Activated CD8-positive, alpha-beta T cell treated with anti-CD3 and anti-CD28 coated beads for 36 hours (primary cell): ENCODE measurements at regions not wholly inside any gene's neighbourhood (a gene's known extent, or its start where the extent isn't known, plus 50 kb on each side); places are given as distances from the start of the nearest gene placed in this dataset.

Experiments
- ATAC-seq: fragments of 200-7000 bp; cut with Tn5 transposase; one replicate; pipeline ENCODE4 v1.10.0; 2021; ENCODE audit warnings: mild to moderate bottlenecking, moderate library complexity
- CTCF ChIA-PET: fragments of 350-600 bp; sonication (Branson Sonifier 250); formaldehyde crosslinking; loops from one replicate; lab custom pipeline; 2021; ENCODE audit warnings: antibody characterized with exemption; lab: Charles Lee
- POLR2A ChIA-PET: fragments of 350-600 bp; sonication (Branson Sonifier 250); formaldehyde crosslinking; loops from one replicate; lab custom pipeline; 2021; ENCODE audit warnings: antibody characterized with exemption; lab: Charles Lee
- DNase-seq: peaks from one replicate; pipeline ENCODE4 v3.0.0-alpha.2; 2020
- H3K27ac Mint-ChIP-seq: one replicate; pipeline ENCODE4 v1.8.0; 2021; ENCODE audit warnings: mild to moderate bottlenecking, mixed read lengths
- H3K27me3 Mint-ChIP-seq: one replicate; pipeline ENCODE4 v1.8.0; 2021; ENCODE audit warnings: mixed read lengths
- H3K36me3 Mint-ChIP-seq: one replicate; pipeline ENCODE4 v1.8.0; 2021; ENCODE audit warnings: low read depth, mixed read lengths
- H3K4me1 Mint-ChIP-seq: one replicate; pipeline ENCODE4 v1.8.0; 2021; ENCODE audit warnings: low read depth, mixed read lengths
- H3K4me3 Mint-ChIP-seq: one replicate; pipeline ENCODE4 v1.8.0; 2021; ENCODE audit warnings: mild to moderate bottlenecking, moderate library complexity, mixed read lengths
- H3K9me3 Mint-ChIP-seq: one replicate; pipeline ENCODE4 v1.8.0; 2021; ENCODE audit warnings: mixed read lengths
- intact Hi-C: fragments of 100-400 bp; cut with micrococcal nuclease; formaldehyde crosslinking; loops from one replicate; pipeline ENCODE4 v1.10.0; 2022
- TF ChIP-seq, protein P1 (sequence below): fragments of 200-600 bp; IDR thresholded peaks from one replicate; pipeline ENCODE4 v1.8.0; 2022; ENCODE audit warnings: antibody characterized with exemption, mild to moderate bottlenecking

DNA sequence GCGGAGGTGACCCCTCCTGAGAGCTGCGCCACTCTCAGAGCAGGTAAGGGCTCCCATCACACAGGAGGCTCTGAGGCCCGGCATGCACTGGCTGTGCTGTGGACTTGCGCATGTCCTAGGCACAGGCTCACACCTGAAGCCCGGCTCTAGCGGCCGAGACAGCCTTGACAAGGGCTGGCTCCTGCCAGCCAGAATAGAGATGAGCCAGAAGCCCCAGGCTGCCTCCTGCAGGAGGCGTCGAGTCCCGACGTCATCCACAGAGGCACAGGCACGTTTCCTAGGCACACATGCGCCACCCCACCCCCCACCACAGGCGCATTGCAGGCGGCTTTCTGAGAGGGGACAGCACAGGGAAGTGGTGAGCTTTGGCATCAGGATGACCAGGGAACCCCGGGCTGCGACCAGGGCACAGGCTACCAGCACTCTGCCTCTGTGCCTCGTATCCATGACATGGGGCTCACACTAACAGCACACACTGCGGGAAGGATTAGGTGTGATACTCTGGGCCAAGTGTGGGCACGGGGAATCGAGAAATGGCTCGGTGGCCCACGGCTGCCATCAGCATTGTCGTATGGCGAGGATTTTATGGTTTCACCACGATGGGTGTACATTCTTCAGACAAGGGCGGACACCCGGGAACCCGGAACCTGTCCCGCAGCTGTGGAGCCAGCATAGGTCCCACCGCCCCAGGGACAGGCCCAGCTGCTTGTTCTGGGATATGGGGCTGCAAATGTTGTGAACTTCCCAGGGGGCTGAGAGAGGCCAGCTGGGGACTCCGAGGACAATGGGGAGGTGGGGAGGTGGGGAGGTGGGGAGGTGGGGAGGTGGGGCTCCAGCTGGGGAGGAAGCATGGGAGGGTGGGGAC, 90.7 kb upstream of the ADRA2C start:
- Mint-ChIP-seq H3K27me3 (peaks cover 4% of the 10 kb centered on the region), H3K4me3 (no peak overlapping the region), H3K9me3 (no peaks in the 10 kb centered on the region), H3K4me1 (no peaks in the 10 kb centered on the region), H3K36me3 (no peaks in the 10 kb centered on the region), H3K27ac (no peak overlapping the region)
- CTCF ChIA-PET: no interaction called here
- DNase-seq (no peak), ATAC-seq (no peak)
- intact Hi-C loops: no loop called here
- TF ChIP-seq, protein P1, sequence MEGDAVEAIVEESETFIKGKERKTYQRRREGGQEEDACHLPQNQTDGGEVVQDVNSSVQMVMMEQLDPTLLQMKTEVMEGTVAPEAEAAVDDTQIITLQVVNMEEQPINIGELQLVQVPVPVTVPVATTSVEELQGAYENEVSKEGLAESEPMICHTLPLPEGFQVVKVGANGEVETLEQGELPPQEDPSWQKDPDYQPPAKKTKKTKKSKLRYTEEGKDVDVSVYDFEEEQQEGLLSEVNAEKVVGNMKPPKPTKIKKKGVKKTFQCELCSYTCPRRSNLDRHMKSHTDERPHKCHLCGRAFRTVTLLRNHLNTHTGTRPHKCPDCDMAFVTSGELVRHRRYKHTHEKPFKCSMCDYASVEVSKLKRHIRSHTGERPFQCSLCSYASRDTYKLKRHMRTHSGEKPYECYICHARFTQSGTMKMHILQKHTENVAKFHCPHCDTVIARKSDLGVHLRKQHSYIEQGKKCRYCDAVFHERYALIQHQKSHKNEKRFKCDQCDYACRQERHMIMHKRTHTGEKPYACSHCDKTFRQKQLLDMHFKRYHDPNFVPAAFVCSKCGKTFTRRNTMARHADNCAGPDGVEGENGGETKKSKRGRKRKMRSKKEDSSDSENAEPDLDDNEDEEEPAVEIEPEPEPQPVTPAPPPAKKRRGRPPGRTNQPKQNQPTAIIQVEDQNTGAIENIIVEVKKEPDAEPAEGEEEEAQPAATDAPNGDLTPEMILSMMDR: no peak
- POLR2A ChIA-PET: no interaction called here

DNA sequence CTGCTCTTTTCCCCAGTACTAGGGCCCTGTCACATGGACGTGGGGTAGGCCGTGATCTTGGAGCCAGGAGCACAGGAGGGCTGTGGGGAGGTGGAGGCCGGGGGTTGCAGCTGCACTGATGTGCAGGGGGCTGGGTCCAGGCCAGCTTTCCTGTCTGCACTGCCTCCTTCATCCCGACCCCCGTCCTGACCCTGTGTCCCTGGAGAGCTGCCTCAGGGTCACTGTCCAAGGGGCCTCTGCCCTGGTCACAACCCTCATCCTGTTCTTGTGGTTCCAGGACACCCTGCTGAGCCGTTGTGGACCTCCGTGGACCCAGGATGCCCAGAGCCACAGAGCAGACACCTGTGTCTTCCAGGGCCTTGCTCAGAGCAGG, 91.7 kb upstream of the ADRA2C start:
- no peak for DNase-seq
- intact Hi-C loops: no loop called here

DNA sequence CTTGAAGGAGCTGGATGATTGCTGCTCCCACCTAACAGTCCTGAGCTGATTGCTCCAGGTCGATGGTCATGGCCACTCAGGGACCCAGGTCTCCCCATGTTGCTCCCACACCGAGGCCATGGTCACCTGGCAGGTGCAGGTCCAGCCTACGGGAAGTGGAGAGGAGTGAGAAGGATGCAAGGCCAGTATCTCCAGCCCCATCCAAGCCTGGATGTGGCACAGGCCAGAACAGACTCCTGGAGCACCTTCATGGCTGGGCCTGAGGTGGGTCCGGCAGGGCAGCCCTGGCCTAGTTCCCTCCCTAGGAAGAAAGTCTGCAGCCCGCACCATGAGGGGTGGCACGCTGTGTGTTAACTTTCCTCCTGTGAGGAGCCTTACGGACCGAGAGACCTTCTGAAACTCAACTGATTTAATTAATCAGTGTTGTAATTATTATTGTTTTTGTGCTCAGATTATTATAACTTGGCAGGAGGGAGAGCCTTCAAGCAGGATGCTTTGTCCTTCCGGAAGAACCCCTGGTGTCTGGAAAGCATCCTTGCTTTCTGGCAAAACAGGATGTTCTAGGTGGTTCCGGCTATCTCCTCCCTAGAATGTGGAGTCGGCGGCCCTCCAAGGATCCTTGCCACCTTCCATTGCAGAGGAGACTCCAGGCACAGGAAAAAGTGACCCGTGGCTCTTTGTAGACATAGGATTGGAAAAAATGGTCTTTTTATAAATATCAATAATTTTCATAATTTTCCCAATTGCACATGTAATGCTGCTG, 92.3 kb upstream of the ADRA2C start:
- no peak for ATAC-seq

More for the DNA sequence above, 91.7 kb upstream of the ADRA2C start:
- CTCF ChIA-PET: no interaction called here
- Mint-ChIP-seq H3K9me3 (no peaks in the 10 kb centered on the region), H3K27ac (no peak overlapping the region), H3K36me3 (no peaks in the 10 kb centered on the region), H3K4me3 (no peak overlapping the region), H3K27me3 (peaks cover 6% of the 10 kb centered on the region), H3K4me1 (no peaks in the 10 kb centered on the region)
- TF ChIP-seq, protein P1: no peak
- POLR2A ChIA-PET: no interaction called here
- no peak for ATAC-seq

DNA sequence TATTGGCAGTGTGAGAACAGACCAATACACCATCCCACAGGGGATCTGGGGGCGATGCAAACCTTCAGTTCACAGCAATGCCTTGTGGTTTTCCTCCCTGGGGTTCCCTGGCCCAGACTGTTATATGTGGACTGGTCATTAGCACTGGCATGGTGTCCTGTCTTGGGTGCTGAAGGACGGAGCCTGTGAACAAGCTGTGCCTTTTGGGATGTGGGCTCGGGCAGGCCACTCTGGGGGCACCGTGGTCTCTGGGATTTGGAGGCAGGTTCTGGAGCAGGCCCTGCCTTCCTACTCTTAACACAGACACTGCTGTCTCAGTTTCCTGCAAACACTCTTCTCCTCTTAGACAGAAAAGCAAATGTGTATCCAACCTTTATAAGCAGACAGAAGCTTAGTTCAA, 93.0 kb upstream of the ADRA2C start:
- ATAC-seq: no peak
- no peak for DNase-seq
- intact Hi-C loops: no loop called here
- H3K9me3 Mint-ChIP-seq: no peaks in the 10 kb centered on the region
- H3K27ac Mint-ChIP-seq: no peak overlapping the region
- H3K4me1 Mint-ChIP-seq: no peaks in the 10 kb centered on the region
- ChIA-PET CTCF (no interaction called here), POLR2A (no interaction called here)
- TF ChIP-seq, protein P1: no peak
- H3K36me3 Mint-ChIP-seq: no peaks in the 10 kb centered on the region
- no peak overlapping the region for H3K4me3 Mint-ChIP-seq
- H3K27me3 Mint-ChIP-seq: peaks cover 6% of the 10 kb centered on the region

More for the DNA sequence above, 92.3 kb upstream of the ADRA2C start:
- Mint-ChIP-seq H3K27me3 (peaks cover 6% of the 10 kb centered on the region), H3K36me3 (no peaks in the 10 kb centered on the region), H3K9me3 (no peaks in the 10 kb centered on the region), H3K4me3 (no peak overlapping the region), H3K27ac (no peak overlapping the region), H3K4me1 (no peaks in the 10 kb centered on the region)
- TF ChIP-seq, protein P1: no peak
- intact Hi-C loops: no loop called here
- ChIA-PET CTCF (no interaction called here), POLR2A (no interaction called here)
- DNase-seq: no peak

DNA sequence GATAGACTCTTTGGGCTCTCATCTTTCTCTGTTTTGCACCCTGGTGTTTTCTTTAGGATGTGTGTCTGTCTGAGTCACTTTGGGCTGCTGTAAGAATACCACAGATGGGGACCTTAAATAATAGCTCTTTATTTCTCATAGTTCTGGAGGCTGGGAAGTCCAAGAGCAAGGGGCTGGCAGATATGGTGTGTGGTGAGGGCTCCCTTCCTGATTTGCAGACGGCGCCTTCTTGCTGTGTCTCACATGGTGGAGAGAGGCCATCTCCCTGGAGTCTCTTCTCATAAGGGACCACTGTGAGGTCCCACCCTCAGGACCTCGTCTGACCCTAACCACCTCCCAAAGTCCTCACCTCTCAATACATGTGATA, 93.7 kb upstream of the ADRA2C start:
- TF ChIP-seq, protein P1: no peak
- Mint-ChIP-seq H3K9me3 (peaks cover under 1% of the 10 kb centered on the region), H3K36me3 (no peaks in the 10 kb centered on the region), H3K4me1 (no peaks in the 10 kb centered on the region), H3K27ac (no peak overlapping the region), H3K27me3 (peaks cover 6% of the 10 kb centered on the region), H3K4me3 (no peak overlapping the region)
- ChIA-PET POLR2A (no interaction called here), CTCF (no interaction called here)
- intact Hi-C loops: no loop called here
- DNase-seq (no peak), ATAC-seq (no peak)
